ENCODE measurements at regions not wholly inside any gene's neighbourhood (a gene's known extent, or its start where the extent isn't known, plus 50 kb on each side); places are given as distances from the start of the nearest gene placed in this dataset.
"Not testable (repeated sequence)": the region's sequence is repeated elsewhere in the genome, so short reads cannot be mapped to it uniquely, and the experiment has no call there.

DNA sequence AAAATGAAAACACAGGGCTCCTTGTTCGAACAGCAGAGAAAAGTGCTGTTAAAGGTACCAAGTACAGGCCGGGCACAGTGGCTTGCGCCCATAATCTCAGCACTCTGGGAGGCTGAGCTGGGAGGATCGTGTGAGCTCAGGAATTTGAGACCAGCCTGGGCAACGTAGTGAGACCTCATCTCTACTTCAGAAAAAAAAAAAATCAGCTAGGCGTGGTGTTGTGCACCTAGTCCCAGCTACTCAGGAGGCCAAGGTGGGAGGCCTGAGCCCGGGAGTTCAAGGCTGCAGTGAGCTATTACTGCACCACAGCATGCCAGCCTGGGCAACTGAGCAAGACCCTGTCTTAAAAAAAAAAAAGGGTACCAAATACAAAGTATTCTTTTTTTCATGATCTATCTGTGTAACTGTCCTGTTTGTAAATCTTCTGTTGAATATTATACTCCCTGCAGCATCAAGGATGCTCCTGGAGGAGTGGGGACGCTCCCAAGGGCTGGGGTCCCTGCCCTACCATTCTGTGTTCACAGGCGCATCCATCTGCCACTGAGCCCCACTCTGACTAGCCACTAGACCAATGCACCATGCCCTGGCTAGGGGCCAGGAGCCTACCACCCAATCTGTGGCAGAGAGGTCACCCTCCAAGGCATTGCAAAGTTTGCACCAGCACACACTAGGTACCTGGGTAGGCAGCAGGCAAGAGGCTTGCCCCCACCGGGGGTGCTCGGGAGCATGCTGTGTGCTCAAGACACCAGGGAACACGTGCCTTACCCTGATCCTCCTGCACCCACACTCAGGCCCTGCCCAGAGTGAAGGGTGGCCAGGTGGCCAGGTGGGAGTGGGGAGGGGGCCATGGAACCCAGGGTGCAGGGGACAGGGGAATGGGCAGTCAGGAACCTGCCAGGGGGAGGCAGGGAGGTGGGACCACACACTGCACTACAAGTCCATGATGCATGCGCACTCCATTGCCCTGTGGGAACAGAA is 67.3 kb upstream of the KMT2C start:
- no peaks in the 10 kb centered on the region for H3K36me3 ChIP-seq
- no peak overlapping the region for H3K4me3 ChIP-seq
- 74 to 90% (median 88%) methylated on average over 11 to 13 of the region's 13 CpGs for WGBS, 5 donors
- no peak overlapping the region for H3K27ac ChIP-seq
- peak; percentile 50 for DNase-seq
- TF ChIP-seq POLR2AphosphoS5 (IDR thresholded peaks at IDR 0.05) (no peak), POLR2A (IDR thresholded peaks at IDR 0.05) (no peak)
- TF ChIP-seq, protein P1, sequence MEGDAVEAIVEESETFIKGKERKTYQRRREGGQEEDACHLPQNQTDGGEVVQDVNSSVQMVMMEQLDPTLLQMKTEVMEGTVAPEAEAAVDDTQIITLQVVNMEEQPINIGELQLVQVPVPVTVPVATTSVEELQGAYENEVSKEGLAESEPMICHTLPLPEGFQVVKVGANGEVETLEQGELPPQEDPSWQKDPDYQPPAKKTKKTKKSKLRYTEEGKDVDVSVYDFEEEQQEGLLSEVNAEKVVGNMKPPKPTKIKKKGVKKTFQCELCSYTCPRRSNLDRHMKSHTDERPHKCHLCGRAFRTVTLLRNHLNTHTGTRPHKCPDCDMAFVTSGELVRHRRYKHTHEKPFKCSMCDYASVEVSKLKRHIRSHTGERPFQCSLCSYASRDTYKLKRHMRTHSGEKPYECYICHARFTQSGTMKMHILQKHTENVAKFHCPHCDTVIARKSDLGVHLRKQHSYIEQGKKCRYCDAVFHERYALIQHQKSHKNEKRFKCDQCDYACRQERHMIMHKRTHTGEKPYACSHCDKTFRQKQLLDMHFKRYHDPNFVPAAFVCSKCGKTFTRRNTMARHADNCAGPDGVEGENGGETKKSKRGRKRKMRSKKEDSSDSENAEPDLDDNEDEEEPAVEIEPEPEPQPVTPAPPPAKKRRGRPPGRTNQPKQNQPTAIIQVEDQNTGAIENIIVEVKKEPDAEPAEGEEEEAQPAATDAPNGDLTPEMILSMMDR (IDR thresholded peaks at IDR 0.05 in 8 of 11, conservative IDR thresholded peaks at IDR 0.05 in 3 of 11): no peak
- intact Hi-C loops (cut with DNase I; ENCODE audit: low total_unique reads): no loop called here
- H3K27me3 ChIP-seq (replicated peaks in 1 of 7): no peaks in the 10 kb centered on the region
- H3K4me1 ChIP-seq: no peaks in the 10 kb centered on the region
- H3K9me3 ChIP-seq: no peaks in the 10 kb centered on the region

- DNase-seq: peak; percentile 25
- TF ChIP-seq POLR2A (IDR thresholded peaks at IDR 0.05) (no peak), POLR2AphosphoS5 (IDR thresholded peaks at IDR 0.05) (no peak)
- TF ChIP-seq, protein P1 (IDR thresholded peaks at IDR 0.05 in 8 of 11, conservative IDR thresholded peaks at IDR 0.05 in 3 of 11): no peak
- intact Hi-C loops (cut with DNase I; ENCODE audit: low total_unique reads): no loop called here
- no peaks in the 10 kb centered on the region for H3K36me3 ChIP-seq
- H3K4me1 ChIP-seq: no peaks in the 10 kb centered on the region
- H3K4me3 ChIP-seq: no peak overlapping the region
- no peak overlapping the region for H3K27ac ChIP-seq
- no peaks in the 10 kb centered on the region for H3K27me3 ChIP-seq (replicated peaks in 1 of 7)
- H3K9me3 ChIP-seq: no peaks in the 10 kb centered on the region
- WGBS, 5 donors: 83 to 93% (median 91%) methylated on average over 3 of the region's 3 CpGs
These were observed 65.7 kb upstream of the KMT2C start for GRCh38 chr7:152501506-152501905.

DNA sequence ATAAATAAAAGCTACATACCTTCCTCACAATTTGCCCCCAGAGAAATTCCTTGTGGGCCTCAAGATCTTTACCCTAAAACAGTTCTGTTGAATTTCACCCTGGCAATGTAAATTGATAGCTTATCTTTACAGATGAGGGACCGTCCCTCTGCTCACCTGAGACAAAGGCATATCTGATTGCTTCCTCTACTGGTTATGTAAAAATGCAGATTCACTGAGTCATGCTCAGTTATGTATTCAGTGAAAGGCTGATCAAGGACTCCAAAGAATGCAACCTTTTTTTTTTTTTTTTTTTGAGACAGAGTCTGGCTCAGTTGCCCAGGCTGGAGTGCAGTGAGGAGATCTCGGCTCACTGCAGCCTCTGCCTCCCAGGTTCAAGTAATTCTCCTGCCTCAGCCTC is 64.2 kb upstream of the KMT2C start:
- H3K27ac ChIP-seq; intact Hi-C loops (cut with DNase I; ENCODE audit: low total_unique reads); H3K27me3 ChIP-seq (replicated peaks in 1 of 7); DNase-seq; H3K4me3 ChIP-seq; H3K4me1 ChIP-seq; H3K36me3 ChIP-seq; H3K9me3 ChIP-seq: not testable (repeated sequence)
- 69 to 90% (median 88%) methylated on average over 2 of the region's 2 CpGs for WGBS, 5 donors

- no peak overlapping the region for H3K4me3 ChIP-seq
- no peak overlapping the region for H3K27ac ChIP-seq
- intact Hi-C loops (cut with DNase I; ENCODE audit: low total_unique reads): no loop called here
- no peak for DNase-seq
- no peaks in the 10 kb centered on the region for H3K9me3 ChIP-seq
- H3K4me1 ChIP-seq: no peaks in the 10 kb centered on the region
- 48 to 97% (median 79%) methylated on average over 2 of the region's 2 CpGs for WGBS, 5 donors
- H3K36me3 ChIP-seq: no peaks in the 10 kb centered on the region
- no peaks in the 10 kb centered on the region for H3K27me3 ChIP-seq (replicated peaks in 1 of 7)
- TF ChIP-seq, protein P1 (IDR thresholded peaks at IDR 0.05 in 8 of 11, conservative IDR thresholded peaks at IDR 0.05 in 3 of 11): no peak
- TF ChIP-seq POLR2AphosphoS5 (IDR thresholded peaks at IDR 0.05): no peak
- TF ChIP-seq POLR2A (IDR thresholded peaks at IDR 0.05): no peak
These were observed 60.1 kb upstream of the KMT2C start for GRCh38 chr7:152495867-152496266.

Measured in spleen (tissue), 11 donors.